A673 (cell line): ENCODE measurements at regions not wholly inside any gene's neighbourhood (a gene's known extent, or its start where the extent isn't known, plus 50 kb on each side); places are given as distances from the start of the nearest gene placed in this dataset.

Source experiments
- BruUV-seq: library from RNA; stranded (reverse); fragments of 400-500 nt; replicated peaks from 2 replicates; lab custom pipeline; 2021; lab: Mats Ljungman, UMichigan
- CTCF ChIA-PET: fragments of 300-600 bp; sonication (Branson Sonifier 250); formaldehyde crosslinking; loops from one replicate; lab custom pipeline; 2022; ENCODE audit warnings: antibody characterized with exemption; lab: Charles Lee
- POLR2A ChIA-PET: fragments of 300-600 bp; sonication (Branson Sonifier 250); formaldehyde crosslinking; loops from one replicate; lab custom pipeline; 2022; ENCODE audit warnings: antibody characterized with exemption; ENCODE audit not compliant: low non-redundant PET; lab: Charles Lee
- DNase-seq: peaks from one replicate; pipeline ENCODE4 v3.0.0-alpha.2; 2015; ENCODE audit warnings: low spot score
- H3K27ac ChIP-seq: fragments of 200-600 bp; sonication (generic); 2 replicates; pipeline ENCODE4 v1.5.1; 2016; ENCODE audit warnings: mixed run types, low read depth, mild to moderate bottlenecking, mixed read lengths, antibody characterized with exemption, low read length; ENCODE audit not compliant: poor library complexity, severe bottlenecking
- H3K27me3 ChIP-seq: fragments of 200-600 bp; sonication (generic); replicated peaks from 2 replicates; pipeline ENCODE4 v1.6.1; 2017; ENCODE audit warnings: mixed run types, low read depth, mild to moderate bottlenecking, mixed read lengths, antibody characterized with exemption, low read length; ENCODE audit not compliant: insufficient read depth, poor library complexity
- H3K36me3 ChIP-seq: fragments of 200-600 bp; sonication (generic); 2 replicates; pipeline ENCODE4 v1.6.1; 2016; ENCODE audit warnings: mixed run types, mild to moderate bottlenecking, mixed read lengths, antibody characterized with exemption, low read length; ENCODE audit not compliant: insufficient read depth, poor library complexity, severe bottlenecking
- H3K4me1 ChIP-seq: fragments of 200-600 bp; sonication (generic); 2 replicates; pipeline ENCODE4 v1.6.1; 2017; ENCODE audit warnings: mixed run types, mild to moderate bottlenecking, mixed read lengths, antibody characterized with exemption, low read length; ENCODE audit not compliant: insufficient read depth, poor library complexity, severe bottlenecking
- H3K4me3 ChIP-seq: fragments of 200-600 bp; sonication (generic); 2 replicates; pipeline ENCODE4 v1.5.1; 2016; ENCODE audit warnings: low read depth, mixed run types, mild to moderate bottlenecking, mixed read lengths, low read length; ENCODE audit not compliant: poor library complexity, severe bottlenecking
- H3K9me3 ChIP-seq: fragments of 200-600 bp; sonication (generic); 2 replicates; pipeline ENCODE4 v1.6.1; 2016; ENCODE audit warnings: mixed run types, low read depth, mild to moderate bottlenecking, mixed read lengths, antibody characterized with exemption, low read length; ENCODE audit not compliant: poor library complexity, severe bottlenecking
- EZH2 ChIP-seq: fragments of 200-600 bp; sonication (generic); IDR thresholded peaks from 2 replicates; pipeline ENCODE4 v1.6.1; 2017; ENCODE audit warnings: borderline replicate concordance, low read depth, mild to moderate bottlenecking, mixed read lengths, antibody characterized with exemption, low read length; ENCODE audit not compliant: poor library complexity, severe bottlenecking
- intact Hi-C: fragments of 100-400 bp; cut with micrococcal nuclease; formaldehyde crosslinking; loops from one replicate; pipeline ENCODE4 v1.10.0; 2022; ENCODE audit not compliant: unreplicated experiment
- TF ChIP-seq, protein P1 (sequence below): fragments of 300-800, 200-600 bp; sonication (generic); conservative IDR thresholded peaks from 2 replicates; pipeline ENCODE4 v1.5.1; 2017; ENCODE audit warnings: low read depth, mild to moderate bottlenecking, antibody characterized with exemption, low read length, moderate library complexity, mixed read lengths

DNA sequence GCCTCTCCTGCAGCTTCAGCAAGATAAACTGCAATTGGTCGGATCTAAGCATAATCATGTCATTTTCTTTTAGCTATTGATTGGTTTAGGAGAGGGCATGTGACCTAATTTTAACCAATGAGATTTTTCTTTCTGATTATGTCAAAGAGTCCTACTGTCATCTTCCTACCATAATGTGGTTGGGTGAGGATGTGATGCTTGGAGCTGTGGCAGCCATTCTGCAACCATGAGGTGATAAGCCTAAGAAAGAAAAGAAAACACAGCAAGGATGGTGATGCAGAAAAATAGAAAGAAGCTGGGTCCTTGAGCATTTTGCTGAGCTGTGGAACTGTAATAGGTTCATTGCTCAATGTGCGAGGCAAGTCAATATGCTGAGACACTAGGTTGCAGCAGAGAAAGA, 121.7 kb upstream of the CRHR1 start:
- Histone ChIP-seq H3K4me3 (no peak overlapping the region), H3K36me3 (no peaks in the 10 kb centered on the region), H3K27ac (no peak overlapping the region), H3K9me3 (no peaks in the 10 kb centered on the region), H3K4me1 (no peaks in the 10 kb centered on the region), H3K27me3 (no peaks in the 10 kb centered on the region)
- ChIA-PET POLR2A (no interaction called here), CTCF (no interaction called here)
- TF ChIP-seq, protein P1, sequence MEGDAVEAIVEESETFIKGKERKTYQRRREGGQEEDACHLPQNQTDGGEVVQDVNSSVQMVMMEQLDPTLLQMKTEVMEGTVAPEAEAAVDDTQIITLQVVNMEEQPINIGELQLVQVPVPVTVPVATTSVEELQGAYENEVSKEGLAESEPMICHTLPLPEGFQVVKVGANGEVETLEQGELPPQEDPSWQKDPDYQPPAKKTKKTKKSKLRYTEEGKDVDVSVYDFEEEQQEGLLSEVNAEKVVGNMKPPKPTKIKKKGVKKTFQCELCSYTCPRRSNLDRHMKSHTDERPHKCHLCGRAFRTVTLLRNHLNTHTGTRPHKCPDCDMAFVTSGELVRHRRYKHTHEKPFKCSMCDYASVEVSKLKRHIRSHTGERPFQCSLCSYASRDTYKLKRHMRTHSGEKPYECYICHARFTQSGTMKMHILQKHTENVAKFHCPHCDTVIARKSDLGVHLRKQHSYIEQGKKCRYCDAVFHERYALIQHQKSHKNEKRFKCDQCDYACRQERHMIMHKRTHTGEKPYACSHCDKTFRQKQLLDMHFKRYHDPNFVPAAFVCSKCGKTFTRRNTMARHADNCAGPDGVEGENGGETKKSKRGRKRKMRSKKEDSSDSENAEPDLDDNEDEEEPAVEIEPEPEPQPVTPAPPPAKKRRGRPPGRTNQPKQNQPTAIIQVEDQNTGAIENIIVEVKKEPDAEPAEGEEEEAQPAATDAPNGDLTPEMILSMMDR: no peak
- intact Hi-C loops: no loop called here
- no peak for DNase-seq
- BruUV-seq: no TSS peak

DNA sequence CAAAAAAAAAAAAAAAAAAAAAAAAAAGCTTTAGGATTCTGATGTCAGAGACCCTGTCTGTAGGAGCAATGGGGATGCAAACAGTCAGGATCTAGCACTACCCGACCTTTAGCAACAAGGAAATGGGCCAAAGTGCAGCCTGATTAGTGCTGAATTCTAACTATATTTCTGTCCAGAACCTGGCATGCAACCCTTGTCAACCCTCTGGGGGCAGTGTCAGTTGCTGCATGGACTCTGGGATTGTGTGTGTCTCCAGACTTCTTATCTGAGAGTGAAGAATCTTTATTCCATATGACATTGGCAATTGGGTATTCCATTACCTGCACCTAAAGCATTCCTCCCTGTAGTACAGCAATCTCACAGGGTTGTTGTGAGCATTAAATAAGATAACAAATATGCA, 120.3 kb upstream of the CRHR1 start:
- Histone ChIP-seq H3K36me3 (no peaks in the 10 kb centered on the region), H3K27ac (no peak overlapping the region), H3K4me1 (no peaks in the 10 kb centered on the region), H3K4me3 (no peak overlapping the region), H3K27me3 (no peaks in the 10 kb centered on the region), H3K9me3 (no peaks in the 10 kb centered on the region)
- intact Hi-C loops: no loop called here
- POLR2A ChIA-PET: no interaction called here
- no peak for DNase-seq
- TF ChIP-seq, protein P1: no peak
- TF ChIP-seq EZH2: no peak
- no TSS peak for BruUV-seq
- CTCF ChIA-PET: no interaction called here

DNA sequence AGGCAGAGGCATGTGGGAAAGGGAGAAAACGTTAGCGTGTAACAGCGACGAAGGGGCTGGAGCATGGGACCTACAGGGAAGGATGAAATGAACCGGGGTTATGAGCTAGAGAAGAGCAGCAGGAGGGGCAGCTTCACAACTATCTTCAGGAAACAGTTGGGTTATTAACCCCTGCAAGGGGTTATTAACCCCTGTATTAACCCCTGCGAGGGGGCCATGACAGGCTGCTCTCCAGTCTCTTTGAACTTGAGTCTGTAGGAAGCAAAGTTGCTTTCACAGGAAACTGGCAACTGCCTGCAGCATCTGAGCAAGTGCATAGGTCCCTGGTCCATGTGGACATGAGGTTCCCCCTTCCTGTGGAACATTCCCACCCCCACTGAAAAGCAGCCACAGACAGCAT, 119.2 kb upstream of the CRHR1 start:
- TF ChIP-seq, protein P1: no peak
- no peak for TF ChIP-seq EZH2
- Histone ChIP-seq H3K4me3 (no peak overlapping the region), H3K36me3 (no peaks in the 10 kb centered on the region), H3K4me1 (no peaks in the 10 kb centered on the region), H3K27me3 (no peaks in the 10 kb centered on the region), H3K27ac (no peak overlapping the region), H3K9me3 (no peaks in the 10 kb centered on the region)
- ChIA-PET CTCF (no interaction called here), POLR2A (no interaction called here)
- DNase-seq: no peak
- BruUV-seq: no TSS peak
- intact Hi-C loops: no loop called here
